CD4-positive, alpha-beta T cell (primary cell): ENCODE measurements at regions not wholly inside any gene's neighbourhood (a gene's known extent, or its start where the extent isn't known, plus 50 kb on each side); places are given as distances from the start of the nearest gene placed in this dataset.

Source experiments
- ATAC-seq: fragments of 200-7000 bp; cut with Tn5 transposase; one replicate; pipeline ENCODE4 v1.10.0; 2022; ENCODE audit warnings: mild to moderate bottlenecking; ENCODE audit not compliant: poor library complexity
- CTCF ChIA-PET: fragments of 350-600 bp; sonication (Branson Sonifier 250); formaldehyde crosslinking; loops from one replicate; lab custom pipeline; 2021; ENCODE audit warnings: antibody characterized with exemption, inconsistent platforms; lab: Charles Lee
- POLR2A ChIA-PET: fragments of 350-600 bp; sonication (Branson Sonifier 250); formaldehyde crosslinking; loops from one replicate; lab custom pipeline; 2021; ENCODE audit warnings: antibody characterized with exemption, inconsistent platforms; lab: Charles Lee
- DNase-seq, 14 experiments: peaks; one replicate each; pipeline ENCODE4 v3.0.0-alpha.2; 2013 to 2020; ENCODE audit warnings: mixed read lengths in 2 of 14
- H3K27ac ChIP-seq, 2 donors: one replicate each; pipeline versions ENCODE4 v1.5.1 to v1.7.0; 2013; ENCODE audit warnings: low read length in 2 of 2, low read depth in 1 of 2, mild to moderate bottlenecking in 1 of 2
- H3K27me3 ChIP-seq, 2 experiments: 1 replicate in 1 of 2; 2 replicates in 1 of 2; pipeline versions ENCODE4 v1.6.1 to v1.7.0; 2013; ENCODE audit warnings: low read length in 2 of 2, control low read depth in 1 of 2, mild to moderate bottlenecking in 1 of 2, moderate library complexity in 1 of 2; ENCODE audit not compliant: insufficient read depth in 2 of 2, control insufficient read depth in 1 of 2
- H3K36me3 ChIP-seq: one replicate; pipeline ENCODE4 v1.6.1; 2013; ENCODE audit warnings: low read length, control low read depth; ENCODE audit not compliant: insufficient read depth
- H3K4me1 ChIP-seq: one replicate; pipeline ENCODE4 v1.6.1; 2013; ENCODE audit warnings: low read length, control low read depth; ENCODE audit not compliant: insufficient read depth
- H3K4me3 ChIP-seq: one replicate; pipeline ENCODE4 v1.5.1; 2013; ENCODE audit warnings: mild to moderate bottlenecking, low read length, moderate library complexity
- H3K9me3 ChIP-seq, 2 experiments: 1 replicate in 1 of 2; 2 replicates in 1 of 2; pipeline versions ENCODE4 v1.6.1 to v1.7.0; 2013; ENCODE audit warnings: low read length in 2 of 2, mild to moderate bottlenecking in 2 of 2, control low read depth in 1 of 2, moderate library complexity in 1 of 2; ENCODE audit not compliant: control insufficient read depth in 1 of 2, insufficient read depth in 1 of 2
- H3K27ac Mint-ChIP-seq: one replicate; pipeline ENCODE4 v1.8.0; 2020; ENCODE audit warnings: mixed read lengths
- H3K27me3 Mint-ChIP-seq: one replicate; pipeline ENCODE4 v1.8.0; 2021; ENCODE audit warnings: mixed read lengths
- H3K36me3 Mint-ChIP-seq: one replicate; pipeline ENCODE4 v1.8.0; 2021; ENCODE audit warnings: low read depth, mixed read lengths
- H3K4me1 Mint-ChIP-seq: one replicate; pipeline ENCODE4 v1.8.0; 2021; ENCODE audit warnings: low read depth, mixed read lengths
- H3K4me3 Mint-ChIP-seq: one replicate; pipeline ENCODE4 v1.8.0; 2020; ENCODE audit warnings: mild to moderate bottlenecking, mixed read lengths
- H3K9me3 Mint-ChIP-seq: one replicate; pipeline ENCODE4 v1.8.0; 2020; ENCODE audit warnings: mixed read lengths
- CTCF ChIP-seq: fragments of 200-600 bp; IDR thresholded peaks from one replicate; pipeline ENCODE4 v1.8.0; 2022; ENCODE audit warnings: antibody characterized with exemption, mild to moderate bottlenecking
- intact Hi-C, 2 experiments: fragments of 100-400 bp; cut with DNase I in 1 of 2; cut with micrococcal nuclease in 1 of 2; formaldehyde crosslinking; loops; one replicate each; pipeline versions ENCODE4 v1.15.1 to v1.9.0; 2023 to 2025; cut with DNase I, micrococcal nuclease

GRCh38 chr1:61627365-61627764 lies 97.6 kb downstream of the TM2D1 start:
- DNase-seq (no peak), ATAC-seq (no peak)
- Histone ChIP-seq H3K4me3 (no peak overlapping the region), H3K9me3 (no peaks in the 10 kb centered on the region), H3K36me3 (no peaks in the 10 kb centered on the region), H3K4me1 (no peaks in the 10 kb centered on the region), H3K27me3 (no peaks in the 10 kb centered on the region), H3K27ac (no peak overlapping the region)
- H3K36me3 Mint-ChIP-seq = no peaks in the 10 kb centered on the region
- intact Hi-C loops = no loop called here
- POLR2A ChIA-PET = no interaction called here
- CTCF ChIA-PET = no interaction called here
- H3K9me3 Mint-ChIP-seq = no peaks in the 10 kb centered on the region
- no peaks in the 10 kb centered on the region for H3K4me1 Mint-ChIP-seq
- no peak for TF ChIP-seq CTCF
- H3K27ac Mint-ChIP-seq = no peak overlapping the region
- H3K4me3 Mint-ChIP-seq = no peak overlapping the region
- H3K27me3 Mint-ChIP-seq = no peaks in the 10 kb centered on the region

DNA sequence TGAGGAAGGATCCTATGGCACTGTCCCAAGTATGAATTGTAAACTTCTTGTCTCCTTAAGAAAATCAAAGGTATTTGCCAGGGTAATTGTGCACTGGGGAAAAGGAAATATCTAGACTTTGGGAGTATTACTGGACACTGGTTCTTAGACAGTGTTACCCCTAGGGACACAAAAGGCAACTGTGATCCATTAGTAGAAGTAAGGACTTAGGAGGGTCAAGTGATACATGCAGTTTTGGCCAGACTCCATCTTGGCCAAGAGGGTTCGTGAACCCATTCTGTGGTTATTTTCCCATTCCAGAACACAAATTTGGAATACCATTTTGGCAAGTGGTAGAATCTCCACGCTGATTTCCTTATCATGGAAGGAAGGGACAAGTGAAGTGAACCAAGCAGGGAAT lies 98.1 kb downstream of the TM2D1 start:
- ChIA-PET POLR2A (no interaction called here), CTCF (no interaction called here)
- Histone ChIP-seq H3K27me3 (no peaks in the 10 kb centered on the region), H3K36me3 (no peaks in the 10 kb centered on the region), H3K27ac (no peak overlapping the region), H3K9me3 (no peaks in the 10 kb centered on the region), H3K4me1 (no peaks in the 10 kb centered on the region), H3K4me3 (no peak overlapping the region)
- H3K27ac Mint-ChIP-seq = no peak overlapping the region
- H3K4me1 Mint-ChIP-seq = no peaks in the 10 kb centered on the region
- no peaks in the 10 kb centered on the region for H3K36me3 Mint-ChIP-seq
- ATAC-seq (no peak), DNase-seq (no peak)
- H3K9me3 Mint-ChIP-seq = no peaks in the 10 kb centered on the region
- no peak for TF ChIP-seq CTCF
- intact Hi-C loops = no loop called here
- no peaks in the 10 kb centered on the region for H3K27me3 Mint-ChIP-seq
- no peak overlapping the region for H3K4me3 Mint-ChIP-seq

- TF ChIP-seq CTCF = no peak
- H3K4me1 ChIP-seq = no peaks in the 10 kb centered on the region
- intact Hi-C loops = no loop called here
These were observed 101.1 kb downstream of the TM2D1 start for GRCh38 chr1:61623852-61624251.

More at GRCh38 chr1:61623852-61624251, 101.1 kb downstream of the TM2D1 start:
- Mint-ChIP-seq H3K4me1 (no peaks in the 10 kb centered on the region), H3K27me3 (no peaks in the 10 kb centered on the region), H3K36me3 (no peaks in the 10 kb centered on the region), H3K4me3 (no peak overlapping the region), H3K9me3 (no peaks in the 10 kb centered on the region), H3K27ac (no peak overlapping the region)
- H3K4me3 ChIP-seq = no peak overlapping the region
- ATAC-seq (no peak), DNase-seq (no peak)
- ChIA-PET POLR2A (no interaction called here), CTCF (no interaction called here)
- no peaks in the 10 kb centered on the region for H3K27me3 ChIP-seq
- H3K27ac ChIP-seq = no peak overlapping the region
- no peaks in the 10 kb centered on the region for H3K36me3 ChIP-seq
- H3K9me3 ChIP-seq = no peaks in the 10 kb centered on the region
